PC-9 (cell line): ENCODE measurements at regions not wholly inside any gene's neighbourhood (a gene's known extent, or its start where the extent isn't known, plus 50 kb on each side); places are given as distances from the start of the nearest gene placed in this dataset.

Experiments
- BruUV-seq: library from RNA; stranded (reverse); fragments of 400-500 nt; replicated peaks from 2 replicates; lab custom pipeline; 2021; lab: Mats Ljungman, UMichigan
- CTCF ChIA-PET: fragments of 300-600 bp; sonication (Branson Sonifier 250); formaldehyde crosslinking; loops from one replicate; lab custom pipeline; 2022; ENCODE audit warnings: antibody characterized with exemption; lab: Charles Lee
- POLR2A ChIA-PET: fragments of 300-600 bp; sonication (Branson Sonifier 250); formaldehyde crosslinking; loops from one replicate; lab custom pipeline; 2022; ENCODE audit warnings: antibody characterized with exemption; ENCODE audit not compliant: unreplicated experiment; lab: Charles Lee
- DNase-seq, 2 experiments: peaks; one replicate each; pipeline versions ENCODE4 v3.0.0 to v3.0.0-alpha.2; 2015 to 2022; ENCODE audit warnings: mixed read lengths in 1 of 2
- H2AFZ ChIP-seq: fragments of 200-600 bp; sonication (generic); 2 replicates; pipeline ENCODE4 v1.8.1; 2017; ENCODE audit warnings: antibody characterized with exemption
- H3F3A ChIP-seq: fragments of 200-600 bp; sonication (generic); 2 replicates; pipeline ENCODE4 v1.8.1; 2017; ENCODE audit warnings: antibody characterized with exemption, mild to moderate bottlenecking, low read depth; ENCODE audit not compliant: insufficient read depth
- H3K27ac ChIP-seq: fragments of 200-600 bp; sonication (generic); 2 replicates; pipeline ENCODE4 v1.6.1; 2016; ENCODE audit warnings: mixed run types
- H3K27me3 ChIP-seq: fragments of 200-600 bp; sonication (generic); 2 replicates; pipeline ENCODE4 v1.6.1; 2016; ENCODE audit warnings: low read depth, mixed run types; ENCODE audit not compliant: insufficient read depth
- H3K36me3 ChIP-seq: fragments of 200-600 bp; sonication (generic); 2 replicates; pipeline ENCODE4 v1.6.1; 2016; ENCODE audit warnings: low read depth, mixed run types
- H3K4me1 ChIP-seq: fragments of 200-600 bp; sonication (generic); replicated peaks from 2 replicates; pipeline ENCODE4 v1.6.1; 2016; ENCODE audit warnings: mixed run types; ENCODE audit not compliant: insufficient read depth
- H3K4me2 ChIP-seq: fragments of 200-600 bp; sonication (generic); 2 replicates; pipeline ENCODE4 v1.6.1; 2017; ENCODE audit warnings: mixed run types
- H3K4me3 ChIP-seq: fragments of 200-600 bp; sonication (generic); 2 replicates; pipeline ENCODE4 v1.6.1; 2016; ENCODE audit warnings: mixed run types
- H3K79me2 ChIP-seq: fragments of 200-600 bp; sonication (generic); 2 replicates; pipeline ENCODE4 v1.6.1; 2017; ENCODE audit warnings: low read depth, mixed run types
- H3K9me2 ChIP-seq: fragments of 200-600 bp; sonication (generic); 2 replicates; pipeline ENCODE4 v1.8.1; 2017; ENCODE audit warnings: mild to moderate bottlenecking; ENCODE audit not compliant: insufficient read depth
- H3K9me3 ChIP-seq: fragments of 200-600 bp; sonication (generic); 2 replicates; pipeline ENCODE4 v1.8.1; 2016; ENCODE audit warnings: low read depth; ENCODE audit not compliant: insufficient read depth
- H4K20me1 ChIP-seq: fragments of 200-600 bp; sonication (generic); 2 replicates; pipeline ENCODE4 v1.8.1; 2017; ENCODE audit not compliant: insufficient read depth
- CTCF ChIP-seq: fragments of 200-600 bp; sonication (generic); conservative IDR thresholded peaks from 2 replicates; pipeline ENCODE4 v1.6.1; 2017; ENCODE audit warnings: mixed run types, antibody characterized with exemption, mild to moderate bottlenecking, moderate library complexity
- EZH2 ChIP-seq: fragments of 200-600 bp; sonication (generic); IDR thresholded peaks from 2 replicates; pipeline ENCODE4 v1.8.0; 2017; ENCODE audit warnings: antibody characterized with exemption, low read depth
- intact Hi-C: fragments of 100-400 bp; cut with micrococcal nuclease; formaldehyde crosslinking; loops from one replicate; pipeline ENCODE4 v1.10.0; 2022; ENCODE audit not compliant: unreplicated experiment

DNA sequence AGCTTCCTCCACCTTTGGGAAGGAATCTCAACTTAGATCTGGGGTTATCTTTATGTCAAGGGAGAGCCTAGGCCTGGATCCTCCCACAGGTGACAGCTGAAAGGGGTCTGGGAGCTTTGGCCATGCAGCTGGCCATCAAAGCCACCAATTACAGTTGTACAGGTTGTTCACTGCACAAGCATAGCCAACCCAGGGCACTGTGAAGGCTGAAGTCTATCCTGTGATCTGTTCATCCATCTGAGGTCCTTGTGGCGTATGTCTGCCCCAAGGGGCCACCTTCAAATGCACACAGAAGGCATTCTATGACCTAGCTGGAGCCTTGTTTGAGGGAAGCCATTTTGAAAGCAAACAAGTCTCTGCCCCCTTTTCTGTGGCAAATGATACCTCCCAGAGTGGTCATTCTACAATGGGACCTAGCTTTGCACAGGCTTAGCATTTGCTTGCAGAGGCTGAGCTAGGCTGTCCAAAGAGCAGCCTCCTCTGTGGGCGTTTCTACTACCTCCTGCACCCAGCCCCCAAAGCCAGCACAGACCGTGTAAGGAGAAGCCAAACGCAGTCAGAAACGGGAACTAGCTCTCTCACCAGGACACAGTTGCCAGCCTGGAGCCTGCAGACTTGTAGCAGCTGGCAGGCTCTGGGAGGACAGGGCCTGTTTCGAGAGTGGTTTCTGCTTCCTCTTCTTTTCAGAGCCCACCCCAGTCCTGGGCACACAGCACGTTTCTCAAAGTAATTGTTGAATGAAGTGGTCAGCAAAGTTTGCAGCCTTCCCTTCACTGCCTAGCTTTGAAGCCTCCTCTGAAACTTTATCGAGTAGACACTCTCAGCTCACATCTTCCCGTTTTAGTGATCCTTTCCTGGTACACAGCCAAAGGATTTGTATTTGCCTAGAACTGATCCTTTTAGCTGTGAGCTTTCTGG is 157.3 kb upstream of the SMAD3 start:
- POLR2A ChIA-PET = no interaction called here
- H3K9me3 ChIP-seq = no peaks in the 10 kb centered on the region
- H3K9me2 ChIP-seq = no peaks in the 10 kb centered on the region
- no peak overlapping the region for H3K27ac ChIP-seq
- CTCF ChIA-PET = interaction anchor here (0.8 kb wide), 1 partner anchor 57 kb away, joined by 3 read pairs; no protein-coding TSS in a partner anchor
- H3K79me2 ChIP-seq = no peaks in the 10 kb centered on the region
- no peaks in the 10 kb centered on the region for H4K20me1 ChIP-seq
- intact Hi-C loops = no loop called here
- DNase-seq = no peak
- H3K36me3 ChIP-seq = no peaks in the 10 kb centered on the region
- H3K27me3 ChIP-seq = no peaks in the 10 kb centered on the region
- no peaks in the 10 kb centered on the region for H3F3A ChIP-seq
- H3K4me1 ChIP-seq = no peaks in the 10 kb centered on the region
- no peak overlapping the region for H3K4me2 ChIP-seq
- H2AFZ ChIP-seq = no peak overlapping the region
- TF ChIP-seq EZH2 (no peak), CTCF (no peak)
- H3K4me3 ChIP-seq = no peak overlapping the region
- BruUV-seq = no TSS peak

DNA sequence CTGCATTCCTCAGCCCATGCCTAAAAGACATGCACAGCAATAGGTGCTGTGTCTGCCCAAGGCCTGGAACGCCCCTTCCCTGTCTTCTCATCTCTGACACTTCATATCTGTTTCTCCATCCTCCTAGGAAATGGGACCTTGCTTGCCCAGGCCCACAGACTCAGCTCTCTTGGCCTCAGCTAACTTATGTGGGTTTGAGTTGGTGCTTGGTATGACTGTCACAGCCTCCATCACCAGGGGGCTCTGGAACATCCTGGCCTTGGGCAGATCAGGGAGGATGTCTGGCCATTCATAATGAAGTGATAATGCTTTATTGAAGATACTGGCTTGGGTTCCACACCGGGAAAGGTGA is 156.7 kb upstream of the SMAD3 start:
- H4K20me1 ChIP-seq = no peaks in the 10 kb centered on the region
- no peak overlapping the region for H3K4me2 ChIP-seq
- no peaks in the 10 kb centered on the region for H3K36me3 ChIP-seq
- CTCF ChIA-PET = interaction anchor here (0.8 kb wide), 1 partner anchor 57 kb away, joined by 3 read pairs; no protein-coding TSS in a partner anchor
- H2AFZ ChIP-seq = no peak overlapping the region
- H3F3A ChIP-seq = no peaks in the 10 kb centered on the region
- BruUV-seq = no TSS peak
- H3K79me2 ChIP-seq = no peaks in the 10 kb centered on the region
- no peaks in the 10 kb centered on the region for H3K9me3 ChIP-seq
- H3K27ac ChIP-seq = no peak overlapping the region
- no peaks in the 10 kb centered on the region for H3K27me3 ChIP-seq
- POLR2A ChIA-PET = no interaction called here
- DNase-seq = no peak
- intact Hi-C loops = no loop called here
- H3K4me1 ChIP-seq = no peaks in the 10 kb centered on the region
- H3K4me3 ChIP-seq = no peak overlapping the region
- TF ChIP-seq EZH2 (no peak), CTCF (no peak)
- no peaks in the 10 kb centered on the region for H3K9me2 ChIP-seq

- Histone ChIP-seq H3F3A (no peaks in the 10 kb centered on the region), H3K4me2 (no peak overlapping the region), H3K27me3 (no peaks in the 10 kb centered on the region), H3K79me2 (no peaks in the 10 kb centered on the region), H3K9me3 (no peaks in the 10 kb centered on the region), H3K4me1 (no peaks in the 10 kb centered on the region), H3K9me2 (no peaks in the 10 kb centered on the region), H2AFZ (no peak overlapping the region), H3K27ac (no peak overlapping the region), H3K4me3 (no peak overlapping the region), H3K36me3 (no peaks in the 10 kb centered on the region), H4K20me1 (no peaks in the 10 kb centered on the region)
- no TSS peak for BruUV-seq
- no peak for DNase-seq
- intact Hi-C loops = no loop called here
- CTCF ChIA-PET = no interaction called here
- POLR2A ChIA-PET = no interaction called here
- no peak for TF ChIP-seq EZH2
- TF ChIP-seq CTCF = no peak
Observed at GRCh38 chr15:66909381-66909890, 156.0 kb upstream of the SMAD3 start.
